HFFc6 (cell line): ENCODE measurements at regions not wholly inside any gene's neighbourhood (a gene's known extent, or its start where the extent isn't known, plus 50 kb on each side); places are given as distances from the start of the nearest gene placed in this dataset.

Experiments used
- DNase-seq: peaks from one replicate; pipeline ENCODE4 v3.0.0-alpha.2; 2018
- H3K27ac Mint-ChIP-seq: 2 replicates; pipeline ENCODE4 v1.8.0; 2020; ENCODE audit warnings: mild to moderate bottlenecking, mixed read lengths
- H3K27me3 Mint-ChIP-seq: 2 replicates; pipeline ENCODE4 v1.8.0; 2021; ENCODE audit warnings: mild to moderate bottlenecking, moderate library complexity, mixed read lengths; ENCODE audit not compliant: insufficient read depth
- H3K36me3 Mint-ChIP-seq: 2 replicates; pipeline ENCODE4 v1.8.0; 2021; ENCODE audit warnings: low read depth, mixed read lengths
- H3K4me1 Mint-ChIP-seq: 2 replicates; pipeline ENCODE4 v1.8.0; 2020; ENCODE audit warnings: low read depth, mixed read lengths
- H3K4me3 Mint-ChIP-seq: 2 replicates; pipeline ENCODE4 v1.8.0; 2020; ENCODE audit warnings: mild to moderate bottlenecking, moderate library complexity, mixed read lengths
- H3K9me3 Mint-ChIP-seq: 2 replicates; pipeline ENCODE4 v1.8.0; 2020; ENCODE audit warnings: mild to moderate bottlenecking, mixed read lengths
- CTCF ChIP-seq: fragments of 200-600 bp; sonication (generic); IDR thresholded peaks from 2 replicates; pipeline ENCODE4 v1.5.0; 2021; ENCODE audit warnings: antibody characterized with exemption, mild to moderate bottlenecking

GRCh38 chr4:57766341-57766740 lies 656.2 kb upstream of the IGFBP7 start:
- no peaks in the 10 kb centered on the region for H3K4me1 Mint-ChIP-seq
- DNase-seq: no peak
- peaks cover 28% of the 10 kb centered on the region for H3K9me3 Mint-ChIP-seq
- H3K4me3 Mint-ChIP-seq: no peak overlapping the region
- TF ChIP-seq CTCF: no peak
- no peaks in the 10 kb centered on the region; the same call in 1 of the 2 replicates for H3K27me3 Mint-ChIP-seq
- no peak overlapping the region for H3K27ac Mint-ChIP-seq
- H3K36me3 Mint-ChIP-seq: no peaks in the 10 kb centered on the region

- Mint-ChIP-seq H3K4me1 (no peaks in the 10 kb centered on the region), H3K36me3 (no peaks in the 10 kb centered on the region), H3K27me3 (no peaks in the 10 kb centered on the region; the same call in 1 of the 2 replicates), H3K4me3 (no peak overlapping the region), H3K9me3 (peaks cover 31% of the 10 kb centered on the region), H3K27ac (no peak overlapping the region)
- no peak for TF ChIP-seq CTCF
- DNase-seq: no peak
These were observed 654.7 kb upstream of the IGFBP7 start for GRCh38 chr4:57764856-57765255.

GRCh38 chr4:57763070-57763469 lies 652.9 kb upstream of the IGFBP7 start:
- peaks cover 25% of the 10 kb centered on the region for H3K9me3 Mint-ChIP-seq
- no peaks in the 10 kb centered on the region for H3K36me3 Mint-ChIP-seq
- H3K4me3 Mint-ChIP-seq: no peak overlapping the region
- no peak overlapping the region; the same call in 1 of the 2 replicates for H3K27ac Mint-ChIP-seq
- H3K27me3 Mint-ChIP-seq: no peaks in the 10 kb centered on the region; the same call in 1 of the 2 replicates
- no peak for DNase-seq
- no peak for TF ChIP-seq CTCF
- no peaks in the 10 kb centered on the region for H3K4me1 Mint-ChIP-seq

- Mint-ChIP-seq H3K4me1 (no peaks in the 10 kb centered on the region), H3K27ac (no peak overlapping the region), H3K9me3 (peaks cover 16% of the 10 kb centered on the region), H3K4me3 (no peak overlapping the region), H3K27me3 (no peaks in the 10 kb centered on the region), H3K36me3 (no peaks in the 10 kb centered on the region)
- no peak for DNase-seq
- TF ChIP-seq CTCF: no peak
These were observed 630.5 kb upstream of the IGFBP7 start for GRCh38 chr4:57740625-57741190.

GRCh38 chr4:57736781-57737180 lies 626.6 kb upstream of the IGFBP7 start:
- no peaks in the 10 kb centered on the region for H3K36me3 Mint-ChIP-seq
- no peak for DNase-seq
- no peak for TF ChIP-seq CTCF
- H3K27me3 Mint-ChIP-seq: no peaks in the 10 kb centered on the region
- H3K4me1 Mint-ChIP-seq: no peaks in the 10 kb centered on the region
- no peak overlapping the region for H3K4me3 Mint-ChIP-seq
- H3K9me3 Mint-ChIP-seq: peaks cover 22% of the 10 kb centered on the region
- H3K27ac Mint-ChIP-seq: no peak overlapping the region
